ENCODE measurements at regions not wholly inside any gene's neighbourhood (a gene's known extent, or its start where the extent isn't known, plus 50 kb on each side); places are given as distances from the start of the nearest gene placed in this dataset.

DNA sequence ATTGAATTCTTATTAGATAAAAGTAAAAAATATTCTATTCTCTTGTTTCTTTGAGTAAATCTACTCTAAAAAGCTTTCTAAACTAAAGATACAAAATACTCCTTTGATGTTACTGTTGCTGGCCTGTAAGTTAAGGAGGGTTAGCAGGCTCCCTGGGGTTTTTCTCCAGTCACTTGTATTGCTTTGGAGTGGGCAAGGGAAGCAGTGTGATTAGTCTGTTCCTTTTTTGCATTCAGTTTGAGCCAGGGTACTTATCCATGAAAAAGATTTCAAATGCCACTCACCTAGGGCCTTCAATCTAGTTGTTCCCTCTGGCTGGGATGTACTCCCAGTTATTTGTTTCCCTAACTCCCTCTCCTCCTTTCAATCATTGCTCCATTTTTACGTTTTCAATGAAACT lies 256.2 kb upstream of the SMC2 start:
- no peaks in the 10 kb centered on the region for H3K36me3 ChIP-seq (ENCODE audit: control insufficient read depth, insufficient read depth, low read length)
- no peak for FAIRE-seq

GRCh38 chr9:103839197-103839596 lies 254.9 kb upstream of the SMC2 start:
- no peak for FAIRE-seq
- no peak for DNase-seq (ENCODE audit: low read depth)
- TF ChIP-seq, protein P1, sequence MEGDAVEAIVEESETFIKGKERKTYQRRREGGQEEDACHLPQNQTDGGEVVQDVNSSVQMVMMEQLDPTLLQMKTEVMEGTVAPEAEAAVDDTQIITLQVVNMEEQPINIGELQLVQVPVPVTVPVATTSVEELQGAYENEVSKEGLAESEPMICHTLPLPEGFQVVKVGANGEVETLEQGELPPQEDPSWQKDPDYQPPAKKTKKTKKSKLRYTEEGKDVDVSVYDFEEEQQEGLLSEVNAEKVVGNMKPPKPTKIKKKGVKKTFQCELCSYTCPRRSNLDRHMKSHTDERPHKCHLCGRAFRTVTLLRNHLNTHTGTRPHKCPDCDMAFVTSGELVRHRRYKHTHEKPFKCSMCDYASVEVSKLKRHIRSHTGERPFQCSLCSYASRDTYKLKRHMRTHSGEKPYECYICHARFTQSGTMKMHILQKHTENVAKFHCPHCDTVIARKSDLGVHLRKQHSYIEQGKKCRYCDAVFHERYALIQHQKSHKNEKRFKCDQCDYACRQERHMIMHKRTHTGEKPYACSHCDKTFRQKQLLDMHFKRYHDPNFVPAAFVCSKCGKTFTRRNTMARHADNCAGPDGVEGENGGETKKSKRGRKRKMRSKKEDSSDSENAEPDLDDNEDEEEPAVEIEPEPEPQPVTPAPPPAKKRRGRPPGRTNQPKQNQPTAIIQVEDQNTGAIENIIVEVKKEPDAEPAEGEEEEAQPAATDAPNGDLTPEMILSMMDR (IDR thresholded peaks at IDR 0.05; ENCODE audit: insufficient read depth, low read length, severe bottlenecking) = no peak
- Histone ChIP-seq H3K36me3 (ENCODE audit: control insufficient read depth, insufficient read depth, low read length) (no peaks in the 10 kb centered on the region), H3K27me3 (ENCODE audit: control insufficient read depth, insufficient read depth, low read length) (no peaks in the 10 kb centered on the region), H3K4me3 (ENCODE audit: low read depth, low read length) (no peak overlapping the region)

More for the DNA sequence above, 256.2 kb upstream of the SMC2 start:
- DNase-seq (ENCODE audit: low read depth) = no peak
- TF ChIP-seq, protein P1 (IDR thresholded peaks at IDR 0.05; ENCODE audit: insufficient read depth, low read length, severe bottlenecking) = no peak
- no peaks in the 10 kb centered on the region for H3K27me3 ChIP-seq (ENCODE audit: control insufficient read depth, insufficient read depth, low read length)
- H3K4me3 ChIP-seq (ENCODE audit: low read depth, low read length) = no peak overlapping the region

DNA sequence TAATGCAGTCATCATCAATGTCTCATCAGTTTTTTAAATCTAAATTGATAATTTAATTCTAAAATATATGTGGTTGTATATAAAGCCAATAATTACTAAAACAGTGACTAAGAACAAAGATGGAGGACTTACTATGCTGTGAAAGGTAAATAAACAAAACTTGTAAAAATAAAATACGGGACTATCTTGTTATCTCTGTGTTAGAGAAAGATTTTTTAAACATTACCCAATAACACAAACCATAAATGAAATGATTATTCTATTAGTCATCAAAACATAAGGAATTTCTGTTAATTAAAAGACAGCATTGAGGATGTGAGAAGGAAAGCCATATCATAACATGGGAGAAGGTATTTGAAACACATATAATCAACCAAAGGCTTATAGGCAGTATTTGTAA lies 226.2 kb upstream of the SMC2 start:
- no peak for FAIRE-seq

DNA sequence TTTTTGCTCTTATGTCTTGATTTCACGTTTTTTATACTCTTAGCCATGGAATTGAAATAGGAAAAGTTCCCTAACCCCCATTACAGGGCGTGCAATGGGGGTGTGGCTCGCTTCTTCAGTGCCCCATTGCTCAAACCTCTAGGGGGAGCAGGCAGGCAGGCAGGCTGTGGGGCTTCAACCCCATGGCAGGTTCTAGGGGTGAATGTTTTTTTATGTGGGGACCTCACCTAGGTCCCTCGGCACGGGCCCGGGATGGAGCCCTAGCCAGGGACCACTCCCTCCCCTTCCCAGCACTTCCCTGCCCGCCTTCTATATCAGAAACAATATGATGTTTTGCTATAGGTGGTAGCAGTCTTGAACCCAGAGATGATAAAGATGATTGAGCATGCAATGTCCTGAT lies 221.3 kb upstream of the SMC2 start:
- FAIRE-seq (no peak), DNase-seq (ENCODE audit: low read depth) (no peak)
- H3K36me3 ChIP-seq (ENCODE audit: control insufficient read depth, insufficient read depth, low read length) = no peaks in the 10 kb centered on the region
- H3K4me3 ChIP-seq (ENCODE audit: low read depth, low read length) = no peak overlapping the region
- no peaks in the 10 kb centered on the region for H3K27me3 ChIP-seq (ENCODE audit: control insufficient read depth, insufficient read depth, low read length)
- TF ChIP-seq, protein P1 (IDR thresholded peaks at IDR 0.05; ENCODE audit: insufficient read depth, low read length, severe bottlenecking) = no peak

More for the DNA sequence above, 226.2 kb upstream of the SMC2 start:
- TF ChIP-seq, protein P1 (IDR thresholded peaks at IDR 0.05; ENCODE audit: insufficient read depth, low read length, severe bottlenecking) = no peak
- DNase-seq (ENCODE audit: low read depth) = peak; percentile 22
- H3K36me3 ChIP-seq (ENCODE audit: control insufficient read depth, insufficient read depth, low read length) = no peaks in the 10 kb centered on the region
- no peaks in the 10 kb centered on the region for H3K27me3 ChIP-seq (ENCODE audit: control insufficient read depth, insufficient read depth, low read length)
- H3K4me3 ChIP-seq (ENCODE audit: low read depth, low read length) = no peak overlapping the region

DNA sequence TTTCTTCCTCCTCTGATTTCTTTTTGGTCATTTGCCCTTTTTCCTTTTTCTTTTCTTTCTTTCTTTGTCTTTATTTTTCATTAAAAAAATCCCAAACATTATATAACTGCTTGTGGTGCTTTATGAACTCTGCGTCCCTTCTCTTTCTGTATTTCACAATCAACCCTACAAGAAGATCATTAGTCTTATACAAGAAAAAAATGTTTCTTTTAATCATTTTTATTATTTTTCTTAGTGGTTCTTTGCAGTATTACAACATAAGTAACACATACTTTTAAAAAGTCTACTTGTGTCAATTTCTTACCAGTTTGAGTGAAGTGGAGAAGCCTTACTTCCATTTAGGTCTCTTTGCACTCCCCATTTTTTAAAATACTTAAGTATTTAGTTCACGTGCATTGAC lies 212.7 kb upstream of the SMC2 start:
- TF ChIP-seq, protein P1 (IDR thresholded peaks at IDR 0.05; ENCODE audit: insufficient read depth, low read length, severe bottlenecking) = no peak
- Histone ChIP-seq H3K27me3 (ENCODE audit: control insufficient read depth, insufficient read depth, low read length) (no peaks in the 10 kb centered on the region), H3K4me3 (ENCODE audit: low read depth, low read length) (no peak overlapping the region), H3K36me3 (ENCODE audit: control insufficient read depth, insufficient read depth, low read length) (no peaks in the 10 kb centered on the region)
- FAIRE-seq (no peak), DNase-seq (ENCODE audit: low read depth) (no peak)

DNA sequence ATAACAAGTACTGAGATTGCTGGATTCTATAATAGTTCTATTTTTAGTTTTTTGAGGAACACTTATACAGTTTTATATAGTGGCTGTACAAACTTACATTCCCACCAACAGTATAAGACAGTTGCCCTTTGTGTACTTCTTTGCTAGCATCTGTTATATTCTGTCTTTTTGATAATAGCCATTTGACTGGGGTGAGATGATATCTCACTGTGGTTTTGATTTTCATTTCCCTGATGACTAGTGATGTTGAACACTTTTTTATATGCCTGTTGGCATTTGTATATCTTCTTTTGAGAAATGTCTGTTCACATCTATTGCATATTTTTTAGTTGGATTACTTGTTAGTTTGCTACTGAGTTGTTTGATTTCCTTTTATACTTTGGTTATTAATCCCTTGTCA lies 204.1 kb upstream of the SMC2 start:
- DNase-seq (ENCODE audit: low read depth) (no peak), FAIRE-seq (no peak)
- TF ChIP-seq, protein P1 (IDR thresholded peaks at IDR 0.05; ENCODE audit: insufficient read depth, low read length, severe bottlenecking) = no peak
- Histone ChIP-seq H3K4me3 (ENCODE audit: low read depth, low read length) (no peak overlapping the region), H3K36me3 (ENCODE audit: control insufficient read depth, insufficient read depth, low read length) (no peaks in the 10 kb centered on the region), H3K27me3 (ENCODE audit: control insufficient read depth, insufficient read depth, low read length) (no peaks in the 10 kb centered on the region)

All from bronchial epithelial cell (primary cell).